GM21390 (cell line): ENCODE measurements at regions not wholly inside any gene's neighbourhood (a gene's known extent, or its start where the extent isn't known, plus 50 kb on each side); places are given as distances from the start of the nearest gene placed in this dataset.

Experiments used
- ATAC-seq: cut with Tn5 transposase; IDR thresholded peaks from one replicate; pipeline ENCODE4 v1.9.1; 2021; ENCODE audit not compliant: unreplicated experiment

- no peak for ATAC-seq
Measured at GRCh38 chr1:108050911-108051629, 86.1 kb upstream of the VAV3 start.

GRCh38 chr1:108050158-108050557 is 85.2 kb upstream of the VAV3 start:
- no peak for ATAC-seq

- ATAC-seq = no peak
Measured at GRCh38 chr1:108049178-108049819, 84.3 kb upstream of the VAV3 start.

- no peak for ATAC-seq
Measured at GRCh38 chr1:108048301-108049177, 83.6 kb upstream of the VAV3 start.

- no peak for ATAC-seq
Measured at GRCh38 chr1:108047085-108047484, 82.1 kb upstream of the VAV3 start.

GRCh38 chr1:108046026-108046425 is 81.0 kb upstream of the VAV3 start:
- ATAC-seq = no peak

GRCh38 chr1:108045460-108045859 is 80.5 kb upstream of the VAV3 start:
- ATAC-seq = no peak

- no peak for ATAC-seq
Measured at GRCh38 chr1:108044318-108044717, 79.3 kb upstream of the VAV3 start.

- peak; percentile 58 for ATAC-seq
Measured at GRCh38 chr1:108043707-108044106, 78.7 kb upstream of the VAV3 start.

- no peak for ATAC-seq
Measured at GRCh38 chr1:108042610-108043009, 77.6 kb upstream of the VAV3 start.

GRCh38 chr1:108041360-108042142 is 76.6 kb upstream of the VAV3 start:
- no peak for ATAC-seq

GRCh38 chr1:108038653-108039236 is 73.8 kb upstream of the VAV3 start:
- ATAC-seq = no peak

- ATAC-seq = no peak
Measured at GRCh38 chr1:108036796-108037562, 72.0 kb upstream of the VAV3 start.

- no peak for ATAC-seq
Measured at GRCh38 chr1:108034396-108034795, 69.4 kb upstream of the VAV3 start.

- ATAC-seq = no peak
Measured at GRCh38 chr1:108033550-108033951, 68.6 kb upstream of the VAV3 start.

- ATAC-seq = no peak
Measured at GRCh38 chr1:108028841-108029388, 63.9 kb upstream of the VAV3 start.

- no peak for ATAC-seq
Measured at GRCh38 chr1:108027389-108027788, 62.4 kb upstream of the VAV3 start.

- no peak for ATAC-seq
Measured at GRCh38 chr1:108017698-108018097, 52.7 kb upstream of the VAV3 start.

GRCh38 chr1:108016451-108016920 is 51.5 kb upstream of the VAV3 start:
- no peak for ATAC-seq
